Activated CD8-positive, alpha-beta T cell treated with anti-CD3 and anti-CD28 coated beads for 36 hours (primary cell): ENCODE measurements at regions not wholly inside any gene's neighbourhood (a gene's known extent, or its start where the extent isn't known, plus 50 kb on each side); places are given as distances from the start of the nearest gene placed in this dataset.

Experiments
- ATAC-seq: fragments of 200-7000 bp; cut with Tn5 transposase; one replicate; pipeline ENCODE4 v1.10.0; 2021; ENCODE audit warnings: mild to moderate bottlenecking, moderate library complexity
- CTCF ChIA-PET: fragments of 350-600 bp; sonication (Branson Sonifier 250); formaldehyde crosslinking; loops from one replicate; lab custom pipeline; 2021; ENCODE audit warnings: antibody characterized with exemption; lab: Charles Lee
- POLR2A ChIA-PET: fragments of 350-600 bp; sonication (Branson Sonifier 250); formaldehyde crosslinking; loops from one replicate; lab custom pipeline; 2021; ENCODE audit warnings: antibody characterized with exemption; lab: Charles Lee
- DNase-seq: peaks from one replicate; pipeline ENCODE4 v3.0.0-alpha.2; 2020
- H3K27ac Mint-ChIP-seq: one replicate; pipeline ENCODE4 v1.8.0; 2021; ENCODE audit warnings: mild to moderate bottlenecking, mixed read lengths
- H3K27me3 Mint-ChIP-seq: one replicate; pipeline ENCODE4 v1.8.0; 2021; ENCODE audit warnings: mixed read lengths
- H3K36me3 Mint-ChIP-seq: one replicate; pipeline ENCODE4 v1.8.0; 2021; ENCODE audit warnings: low read depth, mixed read lengths
- H3K4me1 Mint-ChIP-seq: one replicate; pipeline ENCODE4 v1.8.0; 2021; ENCODE audit warnings: low read depth, mixed read lengths
- H3K4me3 Mint-ChIP-seq: one replicate; pipeline ENCODE4 v1.8.0; 2021; ENCODE audit warnings: mild to moderate bottlenecking, moderate library complexity, mixed read lengths
- H3K9me3 Mint-ChIP-seq: one replicate; pipeline ENCODE4 v1.8.0; 2021; ENCODE audit warnings: mixed read lengths
- intact Hi-C: fragments of 100-400 bp; cut with micrococcal nuclease; formaldehyde crosslinking; loops from one replicate; pipeline ENCODE4 v1.10.0; 2022
- TF ChIP-seq, protein P1 (sequence below): fragments of 200-600 bp; IDR thresholded peaks from one replicate; pipeline ENCODE4 v1.8.0; 2022; ENCODE audit warnings: antibody characterized with exemption, mild to moderate bottlenecking

DNA sequence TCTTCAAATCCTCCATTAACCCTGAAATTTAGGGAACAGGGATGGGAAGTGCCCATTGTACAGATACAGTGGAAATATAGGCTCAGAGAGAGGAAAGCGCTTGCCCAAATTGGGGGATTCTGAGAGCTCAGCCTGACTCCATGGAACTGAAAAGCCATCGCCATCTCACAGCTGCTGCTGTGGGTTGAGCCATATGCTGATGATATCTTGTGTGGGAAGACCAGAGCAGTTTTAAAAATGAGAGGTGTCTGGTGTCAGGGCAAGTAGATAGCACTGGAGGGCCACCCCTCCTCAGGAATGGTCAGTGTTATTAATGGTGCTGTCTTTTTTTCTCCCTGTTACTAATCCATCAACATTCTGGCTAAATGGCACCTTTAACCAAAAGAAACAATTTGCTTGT is 50.9 kb upstream of the C5orf58 start:
- no peaks in the 10 kb centered on the region for H3K9me3 Mint-ChIP-seq
- no peaks in the 10 kb centered on the region for H3K27me3 Mint-ChIP-seq
- H3K4me1 Mint-ChIP-seq, result no peaks in the 10 kb centered on the region
- intact Hi-C loops, result loop anchor here (5.0 kb wide), 1 partner anchor 80 kb away; no protein-coding TSS in a partner anchor
- H3K36me3 Mint-ChIP-seq, result no peaks in the 10 kb centered on the region
- no peak overlapping the region for H3K4me3 Mint-ChIP-seq
- ATAC-seq (no peak), DNase-seq (no peak)
- TF ChIP-seq, protein P1, sequence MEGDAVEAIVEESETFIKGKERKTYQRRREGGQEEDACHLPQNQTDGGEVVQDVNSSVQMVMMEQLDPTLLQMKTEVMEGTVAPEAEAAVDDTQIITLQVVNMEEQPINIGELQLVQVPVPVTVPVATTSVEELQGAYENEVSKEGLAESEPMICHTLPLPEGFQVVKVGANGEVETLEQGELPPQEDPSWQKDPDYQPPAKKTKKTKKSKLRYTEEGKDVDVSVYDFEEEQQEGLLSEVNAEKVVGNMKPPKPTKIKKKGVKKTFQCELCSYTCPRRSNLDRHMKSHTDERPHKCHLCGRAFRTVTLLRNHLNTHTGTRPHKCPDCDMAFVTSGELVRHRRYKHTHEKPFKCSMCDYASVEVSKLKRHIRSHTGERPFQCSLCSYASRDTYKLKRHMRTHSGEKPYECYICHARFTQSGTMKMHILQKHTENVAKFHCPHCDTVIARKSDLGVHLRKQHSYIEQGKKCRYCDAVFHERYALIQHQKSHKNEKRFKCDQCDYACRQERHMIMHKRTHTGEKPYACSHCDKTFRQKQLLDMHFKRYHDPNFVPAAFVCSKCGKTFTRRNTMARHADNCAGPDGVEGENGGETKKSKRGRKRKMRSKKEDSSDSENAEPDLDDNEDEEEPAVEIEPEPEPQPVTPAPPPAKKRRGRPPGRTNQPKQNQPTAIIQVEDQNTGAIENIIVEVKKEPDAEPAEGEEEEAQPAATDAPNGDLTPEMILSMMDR, result no peak
- POLR2A ChIA-PET, result interaction anchor here (0.7 kb wide), 1 partner anchor 60 kb away, joined by 3 read pairs; no protein-coding TSS in a partner anchor
- CTCF ChIA-PET, result interaction anchor here (1.2 to 3.6 kb wide), 2 partner anchors 83 to 111 kb away, joined by 3 to 14 read pairs; no protein-coding TSS in a partner anchor
- no peak overlapping the region for H3K27ac Mint-ChIP-seq

DNA sequence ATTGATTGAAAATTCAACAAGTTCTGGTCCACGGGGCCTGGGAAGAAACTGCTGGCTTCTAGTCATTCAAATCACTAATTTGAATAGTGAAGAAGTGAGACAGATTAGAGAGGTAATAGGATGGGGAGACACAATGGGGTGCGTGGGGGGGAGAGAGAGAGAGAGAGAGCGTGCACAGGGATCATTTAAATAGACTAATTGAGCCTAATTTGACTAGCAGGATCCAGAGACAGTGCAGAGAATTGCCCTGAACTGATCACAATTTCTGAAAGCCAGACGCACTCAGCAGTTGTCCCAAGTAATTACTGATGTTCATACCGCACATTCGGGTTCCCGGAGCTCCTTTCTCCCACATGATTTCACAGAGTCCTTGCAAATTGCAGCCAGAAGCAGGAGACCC is 50.3 kb upstream of the C5orf58 start:
- ChIA-PET CTCF (interaction anchor here (1.2 to 3.6 kb wide), 3 partner anchors 8 to 239 kb away, joined by 3 to 14 read pairs (median 3); no protein-coding TSS in a partner anchor), POLR2A (interaction anchor here (0.7 kb wide), 1 partner anchor 61 kb away, joined by 3 read pairs; no protein-coding TSS in a partner anchor)
- no peak overlapping the region for H3K4me3 Mint-ChIP-seq
- ATAC-seq (no peak), DNase-seq (no peak)
- intact Hi-C loops, result loop anchor here (5.0 kb wide), 1 partner anchor 80 kb away; no protein-coding TSS in a partner anchor
- no peak overlapping the region for H3K27ac Mint-ChIP-seq
- no peaks in the 10 kb centered on the region for H3K4me1 Mint-ChIP-seq
- no peaks in the 10 kb centered on the region for H3K36me3 Mint-ChIP-seq
- TF ChIP-seq, protein P1, result no peak
- no peaks in the 10 kb centered on the region for H3K27me3 Mint-ChIP-seq
- H3K9me3 Mint-ChIP-seq, result no peaks in the 10 kb centered on the region
